Uterus (tissue), 2 donors: ENCODE measurements at regions not wholly inside any gene's neighbourhood (a gene's known extent, or its start where the extent isn't known, plus 50 kb on each side); places are given as distances from the start of the nearest gene placed in this dataset.

Experiments used
- CTCF ChIP-seq, 4 experiments: fragments of 200-600 bp in 2 of 4; fragments of 450-650 bp in 2 of 4; sonication (generic) in 2 of 4; IDR thresholded peaks; one replicate each; pipeline ENCODE4 v1.5.1; 2016 to 2019; ENCODE audit warnings: antibody characterized with exemption in 4 of 4, mild to moderate bottlenecking in 2 of 4, moderate library complexity in 1 of 4
- POLR2A ChIP-seq, 2 donors: fragments of 450-650 bp; IDR thresholded peaks; one replicate each; pipeline ENCODE4 v1.6.1; 2016; ENCODE audit warnings: antibody characterized with exemption in 2 of 2, mild to moderate bottlenecking in 1 of 2, moderate library complexity in 1 of 2

GRCh38 chr15:77859491-77860060 lies 217.9 kb downstream of the TBC1D2B start:
- TF ChIP-seq POLR2A (IDR thresholded peaks at IDR 0.05), result no peak
- TF ChIP-seq CTCF (IDR thresholded peaks at IDR 0.05), result no peak
